ENCODE measurements at regions not wholly inside any gene's neighbourhood (a gene's known extent, or its start where the extent isn't known, plus 50 kb on each side); places are given as distances from the start of the nearest gene placed in this dataset.

DNA sequence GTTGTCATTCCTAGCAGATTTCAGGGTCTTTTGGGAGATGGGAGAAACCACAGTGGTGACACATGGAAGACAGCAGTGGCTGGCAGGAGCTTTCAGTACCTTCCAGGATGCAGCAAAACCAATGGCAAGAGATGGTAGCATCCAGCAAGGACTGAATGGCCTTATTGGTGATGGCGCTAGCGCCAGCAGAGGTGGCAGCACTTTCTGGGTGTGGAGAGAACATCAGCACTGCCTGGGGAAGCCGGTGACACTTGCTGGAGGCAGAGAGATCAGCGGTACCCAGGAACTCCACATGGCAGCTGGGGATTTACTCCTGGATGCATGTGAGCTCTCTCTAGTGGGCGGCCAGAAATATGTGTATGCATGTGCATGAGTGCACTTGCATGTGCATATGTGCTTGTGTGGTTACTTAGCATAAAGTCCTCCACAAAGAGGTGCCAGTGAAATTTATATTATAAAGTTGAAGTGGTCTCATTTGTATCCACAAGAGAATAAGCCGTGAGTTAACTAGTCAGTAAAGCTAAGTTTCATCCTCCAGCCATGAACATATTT lies 364.7 kb downstream of the LMX1A start:
- TF ChIP-seq, protein P1, sequence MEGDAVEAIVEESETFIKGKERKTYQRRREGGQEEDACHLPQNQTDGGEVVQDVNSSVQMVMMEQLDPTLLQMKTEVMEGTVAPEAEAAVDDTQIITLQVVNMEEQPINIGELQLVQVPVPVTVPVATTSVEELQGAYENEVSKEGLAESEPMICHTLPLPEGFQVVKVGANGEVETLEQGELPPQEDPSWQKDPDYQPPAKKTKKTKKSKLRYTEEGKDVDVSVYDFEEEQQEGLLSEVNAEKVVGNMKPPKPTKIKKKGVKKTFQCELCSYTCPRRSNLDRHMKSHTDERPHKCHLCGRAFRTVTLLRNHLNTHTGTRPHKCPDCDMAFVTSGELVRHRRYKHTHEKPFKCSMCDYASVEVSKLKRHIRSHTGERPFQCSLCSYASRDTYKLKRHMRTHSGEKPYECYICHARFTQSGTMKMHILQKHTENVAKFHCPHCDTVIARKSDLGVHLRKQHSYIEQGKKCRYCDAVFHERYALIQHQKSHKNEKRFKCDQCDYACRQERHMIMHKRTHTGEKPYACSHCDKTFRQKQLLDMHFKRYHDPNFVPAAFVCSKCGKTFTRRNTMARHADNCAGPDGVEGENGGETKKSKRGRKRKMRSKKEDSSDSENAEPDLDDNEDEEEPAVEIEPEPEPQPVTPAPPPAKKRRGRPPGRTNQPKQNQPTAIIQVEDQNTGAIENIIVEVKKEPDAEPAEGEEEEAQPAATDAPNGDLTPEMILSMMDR (IDR thresholded peaks at IDR 0.05 in 2 of 3, conservative IDR thresholded peaks at IDR 0.05 in 1 of 3; ENCODE audit: borderline replicate concordance in 1 of 3, insufficient read depth in 1 of 3, low read depth in 2 of 3, low read length in 2 of 3): no peak
- TF ChIP-seq, protein P2, sequence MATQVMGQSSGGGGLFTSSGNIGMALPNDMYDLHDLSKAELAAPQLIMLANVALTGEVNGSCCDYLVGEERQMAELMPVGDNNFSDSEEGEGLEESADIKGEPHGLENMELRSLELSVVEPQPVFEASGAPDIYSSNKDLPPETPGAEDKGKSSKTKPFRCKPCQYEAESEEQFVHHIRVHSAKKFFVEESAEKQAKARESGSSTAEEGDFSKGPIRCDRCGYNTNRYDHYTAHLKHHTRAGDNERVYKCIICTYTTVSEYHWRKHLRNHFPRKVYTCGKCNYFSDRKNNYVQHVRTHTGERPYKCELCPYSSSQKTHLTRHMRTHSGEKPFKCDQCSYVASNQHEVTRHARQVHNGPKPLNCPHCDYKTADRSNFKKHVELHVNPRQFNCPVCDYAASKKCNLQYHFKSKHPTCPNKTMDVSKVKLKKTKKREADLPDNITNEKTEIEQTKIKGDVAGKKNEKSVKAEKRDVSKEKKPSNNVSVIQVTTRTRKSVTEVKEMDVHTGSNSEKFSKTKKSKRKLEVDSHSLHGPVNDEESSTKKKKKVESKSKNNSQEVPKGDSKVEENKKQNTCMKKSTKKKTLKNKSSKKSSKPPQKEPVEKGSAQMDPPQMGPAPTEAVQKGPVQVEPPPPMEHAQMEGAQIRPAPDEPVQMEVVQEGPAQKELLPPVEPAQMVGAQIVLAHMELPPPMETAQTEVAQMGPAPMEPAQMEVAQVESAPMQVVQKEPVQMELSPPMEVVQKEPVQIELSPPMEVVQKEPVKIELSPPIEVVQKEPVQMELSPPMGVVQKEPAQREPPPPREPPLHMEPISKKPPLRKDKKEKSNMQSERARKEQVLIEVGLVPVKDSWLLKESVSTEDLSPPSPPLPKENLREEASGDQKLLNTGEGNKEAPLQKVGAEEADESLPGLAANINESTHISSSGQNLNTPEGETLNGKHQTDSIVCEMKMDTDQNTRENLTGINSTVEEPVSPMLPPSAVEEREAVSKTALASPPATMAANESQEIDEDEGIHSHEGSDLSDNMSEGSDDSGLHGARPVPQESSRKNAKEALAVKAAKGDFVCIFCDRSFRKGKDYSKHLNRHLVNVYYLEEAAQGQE (IDR thresholded peaks at IDR 0.05; ENCODE audit: low read depth): no peak
- TF ChIP-seq EZH2phosphoT487 (IDR thresholded peaks at IDR 0.05; ENCODE audit: borderline replicate concordance) (no peak), POLR2AphosphoS5 (IDR thresholded peaks at IDR 0.05; ENCODE audit: low read depth, low read length) (no peak), POLR2A (IDR thresholded peaks at IDR 0.05; ENCODE audit: borderline replicate concordance, extremely low read depth, insufficient read depth, insufficient read length) (no peak), ZFX (IDR thresholded peaks at IDR 0.05) (no peak), EZH2 (IDR thresholded peaks at IDR 0.05) (no peak)
- TF ChIP-seq, protein P3, sequence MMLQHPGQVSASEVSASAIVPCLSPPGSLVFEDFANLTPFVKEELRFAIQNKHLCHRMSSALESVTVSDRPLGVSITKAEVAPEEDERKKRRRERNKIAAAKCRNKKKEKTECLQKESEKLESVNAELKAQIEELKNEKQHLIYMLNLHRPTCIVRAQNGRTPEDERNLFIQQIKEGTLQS (IDR thresholded peaks at IDR 0.05): no peak

All from HCT116 (cell line).